H1 (cell line): ENCODE measurements at regions not wholly inside any gene's neighbourhood (a gene's known extent, or its start where the extent isn't known, plus 50 kb on each side); places are given as distances from the start of the nearest gene placed in this dataset.

Source experiments
- ASH2L ChIP-seq: fragments of 200-600, 300-600 bp; sonication (generic); IDR thresholded peaks from one replicate; pipeline ENCODE4 v1.7.1; 2017; ENCODE audit warnings: low read length
- ATF2 ChIP-seq: IDR thresholded peaks from 2 replicates; pipeline ENCODE4 v1.6.1; 2012; ENCODE audit warnings: low read length, inconsistent platforms
- CHD1 ChIP-seq: IDR thresholded peaks from 2 replicates; pipeline ENCODE4 v1.6.1; 2012; ENCODE audit warnings: low read depth, low read length, improper control_type of control experiment
- CHD7 ChIP-seq: fragments of 300-600 bp; sonication (generic); IDR thresholded peaks from 2 replicates; pipeline ENCODE4 v1.7.1; 2012; ENCODE audit warnings: low read length, moderate library complexity, mild to moderate bottlenecking, inconsistent platforms; ENCODE audit not compliant: insufficient replicate concordance
- CTBP2 ChIP-seq: IDR thresholded peaks from 2 replicates; pipeline ENCODE4 v1.7.0; 2011; ENCODE audit warnings: borderline replicate concordance, mild to moderate bottlenecking, moderate library complexity, mixed read lengths, low read length; ENCODE audit not compliant: insufficient read depth, insufficient read length
- EZH2 ChIP-seq: fragments of 200-600 bp; sonication (generic); IDR thresholded peaks from 2 replicates; pipeline ENCODE4 v1.7.1; 2012; ENCODE audit warnings: low read depth, mild to moderate bottlenecking, moderate library complexity, low read length, inconsistent platforms; ENCODE audit not compliant: severe bottlenecking
- HDAC2 ChIP-seq, 2 experiments: fragments of 300-600 bp in 1 of 2; sonication (generic) in 1 of 2; IDR thresholded peaks; 2 replicates each; pipeline ENCODE4 v1.6.1; 2011 to 2012; ENCODE audit warnings: low read depth in 2 of 2, low read length in 2 of 2, mild to moderate bottlenecking in 2 of 2, moderate library complexity in 2 of 2, borderline replicate concordance in 1 of 2, inconsistent platforms in 1 of 2
- SIRT6 ChIP-seq: IDR thresholded peaks from one replicate; pipeline ENCODE4 v1.7.1; 2012; ENCODE audit warnings: low read length, inconsistent platforms
- TAF1 ChIP-seq: IDR thresholded peaks from 2 replicates; pipeline ENCODE4 v1.6.1; 2011; ENCODE audit warnings: mild to moderate bottlenecking, low read depth, low read length

- TF ChIP-seq CHD7, result no peak
- no peak for TF ChIP-seq CHD1
- TF ChIP-seq ATF2, result no peak
- TF ChIP-seq HDAC2 (IDR thresholded peaks at IDR 0.05; ENCODE audit: borderline replicate concordance in 1 of 2, low read depth in 2 of 2, low read length in 2 of 2), result no peak
- no peak for TF ChIP-seq ASH2L
- no peak for TF ChIP-seq EZH2
- TF ChIP-seq SIRT6, result no peak
- no peak for TF ChIP-seq CTBP2
- TF ChIP-seq TAF1, result no peak
These were observed 193.2 kb downstream of the NDUFA10 start (continued) for GRCh38 chr2:239831861-239832489.
